Omental fat pad (tissue), 3 donors: ENCODE measurements at regions not wholly inside any gene's neighbourhood (a gene's known extent, or its start where the extent isn't known, plus 50 kb on each side); places are given as distances from the start of the nearest gene placed in this dataset.

ENCODE experiments used
- ATAC-seq: fragments of 150-250 bp; one replicate; pipeline ENCODE4 v1.9.1; 2016; ENCODE audit warnings: mild to moderate bottlenecking, moderate library complexity; ENCODE audit not compliant: low FRiP score
- DNase-seq: peaks from one replicate; pipeline ENCODE4 v3.0.0-alpha.2; 2019; ENCODE audit warnings: low spot score
- TF ChIP-seq, protein P1 (sequence below), 3 donors: fragments of 450-650 bp; IDR thresholded peaks; one replicate each; pipeline ENCODE4 v1.5.1; 2016 to 2017; ENCODE audit warnings: antibody characterized with exemption in 3 of 3, mild to moderate bottlenecking in 3 of 3, moderate library complexity in 2 of 3

DNA sequence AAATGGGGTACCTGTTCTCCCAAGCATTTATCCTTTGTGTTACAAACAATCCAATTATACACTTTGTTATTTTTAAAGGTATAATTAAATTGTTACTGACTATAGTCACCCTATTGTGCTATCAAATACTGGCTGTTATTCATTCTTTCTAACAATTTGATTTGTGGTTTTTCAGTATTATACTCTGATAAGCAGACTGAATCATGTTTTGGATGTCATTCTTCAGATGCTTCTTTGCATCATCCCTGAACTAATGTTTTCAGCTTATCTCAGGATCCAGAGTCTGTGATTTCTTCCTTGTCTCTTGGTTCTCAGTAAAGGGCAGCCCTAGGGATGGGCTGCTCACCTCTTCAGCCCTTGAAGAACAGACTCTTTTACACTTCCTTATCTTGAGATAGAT, 177.8 kb upstream of the SGCD start:
- DNase-seq, result no peak
- ATAC-seq, result no peak
- TF ChIP-seq, protein P1, sequence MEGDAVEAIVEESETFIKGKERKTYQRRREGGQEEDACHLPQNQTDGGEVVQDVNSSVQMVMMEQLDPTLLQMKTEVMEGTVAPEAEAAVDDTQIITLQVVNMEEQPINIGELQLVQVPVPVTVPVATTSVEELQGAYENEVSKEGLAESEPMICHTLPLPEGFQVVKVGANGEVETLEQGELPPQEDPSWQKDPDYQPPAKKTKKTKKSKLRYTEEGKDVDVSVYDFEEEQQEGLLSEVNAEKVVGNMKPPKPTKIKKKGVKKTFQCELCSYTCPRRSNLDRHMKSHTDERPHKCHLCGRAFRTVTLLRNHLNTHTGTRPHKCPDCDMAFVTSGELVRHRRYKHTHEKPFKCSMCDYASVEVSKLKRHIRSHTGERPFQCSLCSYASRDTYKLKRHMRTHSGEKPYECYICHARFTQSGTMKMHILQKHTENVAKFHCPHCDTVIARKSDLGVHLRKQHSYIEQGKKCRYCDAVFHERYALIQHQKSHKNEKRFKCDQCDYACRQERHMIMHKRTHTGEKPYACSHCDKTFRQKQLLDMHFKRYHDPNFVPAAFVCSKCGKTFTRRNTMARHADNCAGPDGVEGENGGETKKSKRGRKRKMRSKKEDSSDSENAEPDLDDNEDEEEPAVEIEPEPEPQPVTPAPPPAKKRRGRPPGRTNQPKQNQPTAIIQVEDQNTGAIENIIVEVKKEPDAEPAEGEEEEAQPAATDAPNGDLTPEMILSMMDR (IDR thresholded peaks at IDR 0.05), result no peak

GRCh38 chr5:156153602-156154001, 173.4 kb upstream of the SGCD start:
- DNase-seq, result no peak
- ATAC-seq, result no peak
- TF ChIP-seq, protein P1 (IDR thresholded peaks at IDR 0.05), result no peak

GRCh38 chr5:156154757-156155156, 172.2 kb upstream of the SGCD start:
- DNase-seq (no peak), ATAC-seq (no peak)
- TF ChIP-seq, protein P1 (IDR thresholded peaks at IDR 0.05), result no peak

GRCh38 chr5:156155598-156155997, 171.4 kb upstream of the SGCD start:
- ATAC-seq, result no peak
- TF ChIP-seq, protein P1 (IDR thresholded peaks at IDR 0.05), result no peak
- no peak for DNase-seq

GRCh38 chr5:156164306-156164705, 162.7 kb upstream of the SGCD start:
- no peak for ATAC-seq
- no peak for DNase-seq
- TF ChIP-seq, protein P1 (IDR thresholded peaks at IDR 0.05), result no peak

DNA sequence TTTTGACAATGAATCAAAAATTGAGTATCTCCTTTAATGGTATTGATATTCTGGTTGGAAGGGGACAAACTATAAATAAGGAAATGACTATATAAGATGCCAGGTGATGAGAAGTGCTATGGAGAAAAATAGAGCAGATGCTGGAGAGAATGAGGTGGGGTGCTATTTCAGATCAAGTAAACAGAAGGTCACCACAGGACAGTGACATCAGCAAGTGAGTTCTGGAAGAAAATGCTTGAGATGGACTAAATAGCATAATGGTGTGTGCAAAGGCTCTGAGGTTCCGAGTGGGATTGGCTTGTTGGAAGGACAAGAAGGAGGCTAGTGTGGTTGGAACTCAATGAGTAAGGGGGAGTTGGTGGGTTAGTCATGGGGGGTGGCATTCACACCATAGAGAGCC, 157.5 kb upstream of the SGCD start:
- ATAC-seq (no peak), DNase-seq (no peak)
- TF ChIP-seq, protein P1 (IDR thresholded peaks at IDR 0.05), result no peak

DNA sequence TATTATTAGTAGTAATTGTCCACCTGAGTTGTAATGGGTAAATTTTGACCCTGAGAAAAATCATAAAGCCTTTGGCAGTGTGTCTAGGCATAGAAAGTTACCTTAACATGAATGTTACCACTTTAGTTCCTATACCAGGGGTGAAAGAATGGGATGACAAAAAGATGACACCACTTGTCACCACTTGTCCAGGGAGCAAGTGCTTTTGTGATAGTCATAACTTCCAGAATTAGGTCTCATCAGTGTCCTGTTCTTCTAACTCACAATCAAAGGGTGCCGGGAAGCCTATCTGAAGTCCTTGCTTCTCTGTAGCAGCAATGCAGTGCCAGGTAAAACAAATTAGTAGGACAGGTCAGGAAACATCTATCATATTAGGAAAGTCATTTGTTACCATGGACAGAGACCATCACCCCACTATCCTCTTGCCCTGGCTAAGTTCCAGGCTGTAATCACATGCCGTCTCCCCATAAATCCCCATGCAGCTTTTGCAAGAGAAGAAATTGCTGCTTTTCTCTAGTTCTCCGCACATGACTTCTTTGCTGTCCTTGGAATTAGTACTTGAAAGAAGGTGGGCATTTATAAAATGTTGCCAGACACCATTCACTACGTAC, 156.5 kb upstream of the SGCD start:
- TF ChIP-seq, protein P1 (IDR thresholded peaks at IDR 0.05), result no peak
- ATAC-seq (no peak), DNase-seq (no peak)
